ENCODE measurements at regions not wholly inside any gene's neighbourhood (a gene's known extent, or its start where the extent isn't known, plus 50 kb on each side); places are given as distances from the start of the nearest gene placed in this dataset.

DNA sequence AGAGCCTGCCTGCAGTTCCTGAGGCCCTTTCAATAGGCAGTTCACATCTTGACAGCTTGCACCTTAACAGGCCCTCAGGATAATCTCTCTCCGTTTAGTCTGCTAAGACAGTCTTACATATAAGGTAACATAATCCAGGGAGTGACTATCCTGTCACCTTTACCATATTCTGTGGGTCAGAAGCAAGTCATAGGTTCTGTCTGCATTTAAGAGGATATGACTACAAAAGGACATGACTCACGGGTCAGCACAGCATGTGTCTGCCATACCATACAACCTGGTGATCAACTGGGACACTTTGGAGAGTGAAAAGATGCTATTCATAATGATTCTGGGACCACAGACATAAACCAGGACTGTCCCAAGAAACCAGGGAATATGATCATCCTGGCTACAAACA is 611.1 kb downstream of the SOX6 start:
- no peak for DNase-seq

DNA sequence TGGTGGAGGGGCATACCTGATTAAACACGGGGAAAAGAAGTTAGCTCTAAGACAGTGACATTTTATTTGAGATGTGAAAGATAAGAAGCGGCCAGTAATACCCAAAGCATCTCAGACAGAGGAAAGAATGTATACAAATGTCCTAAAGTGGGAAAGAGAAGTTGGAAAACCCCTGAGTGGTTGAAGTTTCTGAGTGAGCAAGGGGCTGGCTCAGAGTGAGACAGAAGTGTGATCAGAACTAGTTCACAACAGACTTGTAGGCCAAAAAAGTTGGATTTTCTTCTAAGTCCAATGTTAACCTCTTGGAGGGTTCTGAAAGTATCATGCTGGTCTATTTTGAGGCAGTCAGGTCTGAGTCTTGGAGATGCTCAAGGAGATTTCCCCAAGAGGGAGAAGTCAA is 608.7 kb downstream of the SOX6 start:
- no peak for DNase-seq

DNA sequence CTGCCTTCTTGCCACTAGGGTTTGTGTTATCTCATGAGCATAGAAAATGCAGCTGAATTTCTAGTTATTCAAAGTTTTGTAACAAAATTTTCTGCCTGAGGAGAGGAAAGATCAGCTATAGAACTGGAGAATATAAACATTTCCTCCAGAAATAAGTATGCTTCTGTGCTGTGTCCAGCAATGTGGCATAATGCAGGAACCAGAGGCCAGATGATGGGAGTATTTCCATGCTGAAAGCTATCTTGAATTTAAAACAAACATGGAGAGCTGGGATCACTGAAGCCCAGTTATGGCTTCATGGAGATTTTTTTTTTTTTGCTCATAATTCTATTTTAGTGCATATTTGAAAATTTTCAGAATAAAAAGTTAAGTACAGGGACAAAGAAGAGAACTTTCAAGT is 608.2 kb downstream of the SOX6 start:
- no peak for DNase-seq

DNA sequence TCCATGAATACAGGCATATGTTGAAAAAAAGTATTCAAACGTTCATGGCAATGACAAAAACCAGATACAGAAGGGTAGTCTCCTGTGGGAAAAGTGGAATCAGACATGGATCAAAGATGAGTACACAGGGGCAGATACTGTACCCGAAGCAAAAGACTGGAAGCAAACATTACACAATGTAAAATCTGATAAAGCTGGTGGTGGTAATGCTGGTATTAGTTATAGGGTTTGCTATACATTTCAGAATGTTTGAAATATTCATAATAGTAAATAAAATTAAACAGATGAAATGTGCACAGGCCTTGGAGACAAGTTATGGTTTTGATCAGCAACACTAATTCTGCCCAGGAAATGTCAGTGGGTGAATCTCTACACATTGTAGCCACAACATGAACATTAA is 607.6 kb downstream of the SOX6 start:
- DNase-seq = no peak

- DNase-seq = no peak
Observed at GRCh38 chr11:15750535-15751308, 605.6 kb downstream of the SOX6 start.

DNA sequence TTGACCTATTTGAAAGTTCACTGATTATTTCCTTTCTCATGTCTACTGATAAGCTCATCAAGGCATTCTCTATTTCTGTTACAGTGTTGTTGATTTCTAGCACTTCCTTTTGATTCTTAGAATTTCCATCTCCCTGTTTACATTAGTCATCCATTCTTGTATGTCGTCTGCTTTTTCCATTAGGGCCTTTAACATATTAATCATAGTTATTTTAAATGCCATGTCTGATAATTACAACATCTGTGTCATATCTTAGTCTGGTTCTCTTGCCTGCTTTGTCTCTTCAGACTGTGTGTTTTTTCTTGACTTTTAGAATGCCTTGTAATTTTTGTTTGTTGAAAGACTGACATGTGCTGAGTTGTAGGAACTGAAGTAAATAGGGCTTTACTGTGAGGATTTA is 602.1 kb downstream of the SOX6 start:
- DNase-seq = no peak

- no peak for DNase-seq
Observed at GRCh38 chr11:15757048-15757698, 599.2 kb downstream of the SOX6 start.

GRCh38 chr11:15758857-15759465 is 597.4 kb downstream of the SOX6 start:
- DNase-seq = no peak

DNA sequence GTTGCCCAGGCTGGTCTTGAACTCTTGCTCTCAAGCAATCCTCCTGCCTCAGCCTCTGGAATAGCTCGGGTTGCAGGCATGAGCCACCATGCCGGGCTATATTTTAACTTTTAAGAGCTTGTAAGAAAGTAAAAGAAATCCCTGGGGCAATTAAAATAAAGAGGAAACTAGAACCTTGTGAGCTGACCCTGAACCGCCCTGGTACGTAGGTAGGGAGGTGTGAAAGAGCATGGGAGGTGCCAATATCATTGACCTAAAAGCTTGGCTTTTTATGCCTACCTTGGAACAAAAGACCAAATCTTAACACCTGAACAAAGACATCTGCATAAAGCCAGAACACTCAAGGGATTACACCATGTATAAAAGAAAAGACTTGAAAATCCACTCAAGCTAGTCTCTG is 595.1 kb downstream of the SOX6 start:
- DNase-seq = no peak

- peak; percentile 15 for DNase-seq
Observed at GRCh38 chr11:15764326-15764725, 592.0 kb downstream of the SOX6 start.

DNA sequence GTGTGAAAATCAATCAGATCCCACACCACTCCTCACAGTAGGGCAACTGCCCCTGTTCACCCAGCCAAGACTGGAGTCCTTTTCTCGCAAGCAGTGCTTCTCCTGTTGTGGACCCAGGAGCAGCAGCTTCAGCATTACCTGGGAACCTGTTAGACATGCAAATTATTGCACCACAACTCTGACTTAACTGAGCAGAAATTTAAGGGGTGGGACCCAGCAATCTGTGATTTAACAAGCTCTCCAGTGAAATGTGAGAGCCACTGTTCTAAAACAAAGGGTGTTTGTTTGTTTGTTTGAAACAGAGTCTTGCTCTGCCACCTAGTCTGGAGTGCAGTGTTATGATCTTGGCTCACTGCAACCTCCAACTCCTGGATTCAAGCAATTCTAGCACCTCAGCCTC is 591.4 kb downstream of the SOX6 start:
- no peak for DNase-seq

DNA sequence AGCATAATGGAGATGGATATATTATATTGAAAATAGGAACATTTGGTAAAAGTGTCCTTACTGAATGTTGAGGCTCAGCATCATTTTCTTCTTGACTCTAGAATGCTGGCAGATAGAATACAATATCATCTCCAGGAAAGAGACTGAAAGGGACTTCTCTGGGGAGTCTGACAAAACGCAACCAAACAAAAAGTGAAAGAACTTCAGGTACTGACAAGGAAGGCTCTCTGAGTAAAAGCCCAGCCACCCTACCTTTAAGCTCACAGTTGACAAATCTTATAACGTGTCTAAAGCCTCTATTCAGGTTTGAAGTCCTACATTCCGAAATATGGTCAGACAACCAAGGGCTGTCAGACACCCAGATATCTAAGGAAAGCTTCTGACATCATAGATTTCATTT is 590.8 kb downstream of the SOX6 start:
- no peak for DNase-seq

DNA sequence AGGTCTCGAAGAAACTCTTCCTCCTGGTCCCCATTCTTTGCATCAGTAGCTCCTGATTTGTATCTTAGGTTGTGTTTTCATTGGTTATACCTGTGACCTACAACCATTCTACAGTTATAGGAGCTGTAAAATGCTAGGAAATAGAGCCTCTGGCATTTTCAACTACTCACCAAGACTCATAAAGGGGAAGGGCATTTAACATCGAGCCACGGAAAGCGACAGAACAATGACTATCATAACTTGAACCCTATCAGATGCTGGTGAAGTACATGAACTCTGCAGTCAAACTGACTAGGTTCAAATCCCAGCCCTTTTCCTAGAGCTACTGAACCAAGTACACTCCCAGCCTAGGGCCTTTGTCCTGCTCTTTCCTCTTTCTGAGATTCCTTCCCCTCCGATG is 588.0 kb downstream of the SOX6 start:
- DNase-seq = no peak

DNA sequence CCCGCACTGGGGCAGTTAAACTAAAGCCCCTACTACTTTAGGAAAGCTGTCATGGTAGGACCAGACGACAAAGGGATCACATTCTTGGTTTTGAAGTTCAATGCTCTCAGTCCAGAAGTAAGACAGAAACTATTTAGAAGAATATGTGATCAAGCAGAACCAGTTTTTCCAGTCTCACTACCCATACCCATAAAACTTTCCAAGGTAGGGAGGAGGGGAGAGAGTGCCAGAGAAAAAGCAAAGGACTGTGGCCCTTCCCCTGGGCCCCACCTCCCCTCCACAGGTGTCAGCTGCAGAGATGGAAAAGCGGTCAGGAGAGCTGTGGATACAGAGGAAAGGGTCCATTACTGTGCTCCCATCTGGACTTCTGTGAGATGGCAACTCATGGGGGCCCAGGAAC is 587.1 kb downstream of the SOX6 start:
- no peak for DNase-seq

DNA sequence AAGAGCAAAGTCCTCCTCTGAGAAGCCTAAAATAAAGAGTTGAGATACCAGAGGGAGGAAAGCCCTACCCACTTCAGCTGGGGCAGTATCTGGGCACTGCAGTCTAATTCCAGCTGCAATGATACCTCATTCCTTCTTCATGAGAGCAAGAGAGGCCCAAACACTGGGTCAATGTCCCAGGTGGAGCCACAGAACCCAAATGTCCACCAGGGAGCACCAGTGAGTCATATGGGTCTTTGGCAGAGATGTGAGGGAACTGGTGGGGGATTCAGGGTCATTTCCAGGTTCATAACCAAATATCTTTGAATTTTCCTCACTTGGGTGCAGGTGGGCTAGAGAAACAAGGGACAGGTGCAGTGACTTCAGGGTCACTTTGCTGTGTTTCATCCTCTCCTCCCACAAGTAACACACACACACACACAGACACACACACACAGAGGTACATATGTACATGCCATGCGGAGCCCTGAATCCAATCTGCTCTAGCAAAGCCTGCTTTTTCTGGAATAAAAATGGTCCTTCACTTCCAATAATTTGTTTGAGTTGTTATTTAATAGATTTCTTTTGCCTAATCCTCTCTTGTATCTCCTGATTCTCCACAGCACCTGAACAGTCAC is 585.4 kb downstream of the SOX6 start:
- DNase-seq = peak; percentile 67

DNA sequence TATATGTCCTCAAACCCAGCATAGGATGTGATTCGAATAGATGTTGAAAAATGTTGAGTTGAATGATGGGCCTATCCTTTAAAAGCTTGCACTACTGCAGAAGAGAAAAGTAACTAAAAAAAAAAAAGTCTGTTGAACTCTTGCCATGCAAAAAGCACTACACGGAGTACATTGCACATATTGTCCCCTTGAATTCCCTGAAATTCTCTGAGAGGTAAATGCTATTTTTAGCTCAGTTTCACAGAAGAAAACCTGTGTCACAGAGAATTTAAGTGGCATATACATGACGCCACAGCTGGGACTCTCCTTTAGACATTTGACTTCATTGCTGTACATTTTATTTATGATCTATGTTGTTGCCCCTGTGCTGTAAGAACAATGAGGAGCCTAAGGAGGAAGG is 583.8 kb downstream of the SOX6 start:
- no peak for DNase-seq

- DNase-seq = no peak
Observed at GRCh38 chr11:15772981-15773380, 583.4 kb downstream of the SOX6 start.

DNA sequence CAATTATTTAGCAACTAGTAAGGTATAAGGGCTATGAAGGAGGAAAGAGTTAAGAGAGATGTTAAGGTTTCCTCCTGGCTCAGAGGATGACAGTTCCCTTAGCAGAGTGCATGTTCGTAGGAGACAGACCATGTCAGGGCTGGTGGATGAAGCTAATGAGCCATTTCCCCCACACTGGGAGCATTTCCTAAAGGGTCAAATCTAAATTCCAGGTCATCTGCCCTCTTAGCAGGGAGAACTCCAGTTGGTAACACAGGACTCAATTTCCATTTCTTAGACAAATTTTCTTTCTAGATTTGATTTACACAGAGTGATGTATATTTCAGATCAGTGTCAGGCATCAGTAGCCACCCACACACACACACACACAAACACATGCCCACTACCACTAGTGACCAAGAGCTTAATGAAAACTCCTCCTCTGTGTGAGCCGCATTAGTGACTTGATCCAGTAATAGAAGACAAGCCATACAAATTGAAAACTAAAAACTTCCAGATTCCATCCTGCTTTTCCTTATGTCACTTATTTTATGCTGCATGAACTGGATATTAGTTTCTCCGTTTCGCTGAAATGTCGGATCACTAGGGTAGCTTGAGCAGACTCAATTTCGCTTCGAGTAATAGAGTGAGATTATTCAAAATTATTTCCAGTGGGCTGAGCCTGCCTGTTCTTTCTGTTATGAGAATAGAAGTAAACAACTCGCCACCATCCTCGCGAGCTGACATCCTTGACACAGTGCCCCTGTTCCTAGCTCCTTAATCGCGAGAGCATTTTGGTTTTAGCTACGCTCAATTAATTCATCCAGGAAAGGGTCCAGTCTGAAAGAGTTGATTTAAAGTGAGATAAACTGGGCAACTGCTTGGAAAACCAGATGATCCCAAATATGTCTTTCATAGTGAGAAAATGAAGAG is 582.6 kb downstream of the SOX6 start:
- DNase-seq = no peak

DNA sequence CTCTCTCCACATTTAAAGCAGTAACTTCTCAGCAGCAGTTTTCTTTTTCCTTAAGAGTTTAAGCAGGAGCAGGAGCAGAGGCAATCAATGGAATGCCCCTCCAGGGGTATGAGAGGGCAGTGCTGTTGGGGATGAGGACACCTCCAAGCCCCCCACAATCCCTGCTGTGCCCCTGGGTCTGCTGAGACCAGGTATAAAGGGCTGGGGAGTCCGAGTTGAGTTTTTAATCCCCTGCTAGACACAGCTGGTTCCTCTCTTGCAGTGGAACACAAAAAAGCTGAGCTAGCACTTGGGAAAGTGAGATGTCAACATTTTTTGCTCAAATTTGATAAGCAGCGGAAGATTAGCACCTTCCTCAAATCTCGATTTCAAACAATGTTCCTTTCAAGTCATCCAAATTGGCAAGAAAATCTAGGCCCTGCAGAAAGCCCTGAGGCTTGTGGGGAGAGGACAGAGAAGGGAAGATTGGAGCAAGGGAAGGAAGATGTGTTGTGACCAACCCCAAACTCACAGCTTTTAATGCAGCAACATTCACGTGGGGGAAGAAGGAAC is 581.9 kb downstream of the SOX6 start:
- no peak for DNase-seq

GRCh38 chr11:15775015-15775541 is 581.3 kb downstream of the SOX6 start:
- no peak for DNase-seq

GRCh38 chr11:15775797-15776196 is 580.5 kb downstream of the SOX6 start:
- DNase-seq = no peak

GRCh38 chr11:15776366-15776765 is 580.0 kb downstream of the SOX6 start:
- DNase-seq = no peak

Data from suppressor macrophage treated with lipopolysaccharide for 4 hours (primary cell).